HG03460 (cell line): ENCODE measurements at regions not wholly inside any gene's neighbourhood (a gene's known extent, or its start where the extent isn't known, plus 50 kb on each side); places are given as distances from the start of the nearest gene placed in this dataset.

Experiments used
- ATAC-seq: cut with Tn5 transposase; IDR thresholded peaks from one replicate; pipeline ENCODE4 v1.9.1; 2021; ENCODE audit not compliant: unreplicated experiment

GRCh38 chr5:1707467-1707866, 92.2 kb downstream of the MRPL36 start:
- ATAC-seq, result no peak

GRCh38 chr5:1706428-1706827, 93.2 kb downstream of the MRPL36 start:
- ATAC-seq, result no peak

- ATAC-seq, result no peak
Observed at GRCh38 chr5:1706021-1706420, 93.6 kb downstream of the MRPL36 start.

GRCh38 chr5:1704676-1705075, 95.0 kb downstream of the MRPL36 start:
- no peak for ATAC-seq

GRCh38 chr5:1704266-1704665, 95.4 kb downstream of the MRPL36 start:
- no peak for ATAC-seq

GRCh38 chr5:1703352-1704050, 96.1 kb downstream of the MRPL36 start:
- no peak for ATAC-seq

- no peak for ATAC-seq
Observed at GRCh38 chr5:1702318-1702717, 97.3 kb downstream of the MRPL36 start.

GRCh38 chr5:1701884-1702283, 97.8 kb downstream of the MRPL36 start:
- ATAC-seq, result no peak

GRCh38 chr5:1701216-1701864, 98.3 kb downstream of the MRPL36 start:
- ATAC-seq, result no peak

- ATAC-seq, result no peak
Observed at GRCh38 chr5:1699394-1699793, 100.2 kb downstream of the MRPL36 start.

- no peak for ATAC-seq
Observed at GRCh38 chr5:1698589-1699316, 100.9 kb downstream of the MRPL36 start.

GRCh38 chr5:1692381-1692780, 107.3 kb downstream of the MRPL36 start:
- ATAC-seq, result no peak

- ATAC-seq, result no peak
Observed at GRCh38 chr5:1687301-1687970, 112.2 kb downstream of the MRPL36 start.

- ATAC-seq, result no peak
Observed at GRCh38 chr5:1686016-1686802, 113.4 kb downstream of the MRPL36 start.

- no peak for ATAC-seq
Observed at GRCh38 chr5:1685066-1685465, 114.6 kb downstream of the MRPL36 start.

GRCh38 chr5:1681955-1682354, 117.7 kb downstream of the MRPL36 start:
- no peak for ATAC-seq

- no peak for ATAC-seq
Observed at GRCh38 chr5:1673042-1673677, 126.5 kb downstream of the MRPL36 start.

- ATAC-seq, result no peak
Observed at GRCh38 chr5:1672396-1672795, 127.2 kb downstream of the MRPL36 start.

GRCh38 chr5:1671351-1671750, 128.3 kb downstream of the MRPL36 start:
- no peak for ATAC-seq

GRCh38 chr5:1670351-1670750, 129.3 kb downstream of the MRPL36 start:
- no peak for ATAC-seq
